KBM-7 (cell line): ENCODE measurements at regions not wholly inside any gene's neighbourhood (a gene's known extent, or its start where the extent isn't known, plus 50 kb on each side); places are given as distances from the start of the nearest gene placed in this dataset.

Experiments used
- DNase-seq: peaks from one replicate; pipeline ENCODE4 v3.0.0-alpha.2; 2015
- in situ Hi-C: fragments of 300-500 bp; cut with MboI; formaldehyde crosslinking; loops from 2 replicates; pipeline ENCODE4 v1.14.3; 2020; ENCODE audit warnings: low sequenced_read_pairs, low pct_unique_long_range_greater_than_20kb, mixed read lengths

GRCh38 chr3:88369337-88369736 lies 219.6 kb downstream of the C3orf38 start:
- in situ Hi-C loops, result no loop called here
- DNase-seq, result no peak

- in situ Hi-C loops, result no loop called here
- DNase-seq, result no peak
Measured at GRCh38 chr3:88369767-88370166, 220.0 kb downstream of the C3orf38 start.

GRCh38 chr3:88385090-88385489 lies 235.3 kb downstream of the C3orf38 start:
- no peak for DNase-seq
- in situ Hi-C loops, result no loop called here

GRCh38 chr3:88398581-88398980 lies 248.8 kb downstream of the C3orf38 start:
- in situ Hi-C loops, result no loop called here
- no peak for DNase-seq

GRCh38 chr3:88403319-88403718 lies 253.6 kb downstream of the C3orf38 start:
- in situ Hi-C loops, result no loop called here
- DNase-seq, result no peak

GRCh38 chr3:88408097-88408496 lies 258.3 kb downstream of the C3orf38 start:
- in situ Hi-C loops, result no loop called here
- no peak for DNase-seq

GRCh38 chr3:88408935-88409334 lies 259.2 kb downstream of the C3orf38 start:
- in situ Hi-C loops, result no loop called here
- DNase-seq, result no peak

- in situ Hi-C loops, result no loop called here
- DNase-seq, result peak; percentile 51
Measured at GRCh38 chr3:88410259-88410658, 260.5 kb downstream of the C3orf38 start.

GRCh38 chr3:88412346-88412745 lies 262.6 kb downstream of the C3orf38 start:
- in situ Hi-C loops, result no loop called here

GRCh38 chr3:88416436-88416835 lies 266.7 kb downstream of the C3orf38 start:
- no peak for DNase-seq
- in situ Hi-C loops, result no loop called here

More at GRCh38 chr3:88412346-88412745, 262.6 kb downstream of the C3orf38 start:
- DNase-seq, result no peak

GRCh38 chr3:88418219-88418618 lies 268.5 kb downstream of the C3orf38 start:
- in situ Hi-C loops, result no loop called here
- no peak for DNase-seq

GRCh38 chr3:88433568-88433967 lies 283.8 kb downstream of the C3orf38 start:
- in situ Hi-C loops, result no loop called here

GRCh38 chr3:88434001-88434400 lies 284.2 kb downstream of the C3orf38 start:
- in situ Hi-C loops, result no loop called here
- no peak for DNase-seq

More at GRCh38 chr3:88433568-88433967, 283.8 kb downstream of the C3orf38 start:
- DNase-seq, result no peak

GRCh38 chr3:88440701-88441100 lies 290.9 kb downstream of the C3orf38 start:
- in situ Hi-C loops, result no loop called here
- DNase-seq, result no peak

GRCh38 chr3:88443066-88443465 lies 293.3 kb downstream of the C3orf38 start:
- no peak for DNase-seq
- in situ Hi-C loops, result no loop called here

GRCh38 chr3:88444251-88444650 lies 294.5 kb downstream of the C3orf38 start:
- no peak for DNase-seq
- in situ Hi-C loops, result no loop called here

GRCh38 chr3:88452228-88452627 lies 302.5 kb downstream of the C3orf38 start:
- no peak for DNase-seq
- in situ Hi-C loops, result no loop called here

- no peak for DNase-seq
- in situ Hi-C loops, result no loop called here
Measured at GRCh38 chr3:88460369-88460768, 310.6 kb downstream of the C3orf38 start.

- in situ Hi-C loops, result no loop called here
- no peak for DNase-seq
Measured at GRCh38 chr3:88462230-88462629, 312.5 kb downstream of the C3orf38 start.

- in situ Hi-C loops, result no loop called here
- DNase-seq, result no peak
Measured at GRCh38 chr3:88467191-88467590, 317.4 kb downstream of the C3orf38 start.

GRCh38 chr3:88469216-88469615 lies 319.5 kb downstream of the C3orf38 start:
- in situ Hi-C loops, result no loop called here
- no peak for DNase-seq

GRCh38 chr3:88478460-88478859 lies 328.7 kb downstream of the C3orf38 start:
- in situ Hi-C loops, result no loop called here
- DNase-seq, result no peak
